ENCODE measurements at regions not wholly inside any gene's neighbourhood (a gene's known extent, or its start where the extent isn't known, plus 50 kb on each side); places are given as distances from the start of the nearest gene placed in this dataset.

GRCh38 chr4:86493460-86493859 is 100.7 kb upstream of the PTPN13 start:
- Mint-ChIP-seq H3K4me3 (no peak overlapping the region), H3K27me3 (no peaks in the 10 kb centered on the region), H3K4me1 (ENCODE audit: unreplicated experiment) (peaks cover 6% of the 10 kb centered on the region), H3K36me3 (no peaks in the 10 kb centered on the region), H3K9me3 (no peaks in the 10 kb centered on the region), H3K27ac (no peak overlapping the region)
- DNase-seq (ENCODE audit: extremely low spot score, unreplicated experiment) = no peak
- TF ChIP-seq, protein P1, sequence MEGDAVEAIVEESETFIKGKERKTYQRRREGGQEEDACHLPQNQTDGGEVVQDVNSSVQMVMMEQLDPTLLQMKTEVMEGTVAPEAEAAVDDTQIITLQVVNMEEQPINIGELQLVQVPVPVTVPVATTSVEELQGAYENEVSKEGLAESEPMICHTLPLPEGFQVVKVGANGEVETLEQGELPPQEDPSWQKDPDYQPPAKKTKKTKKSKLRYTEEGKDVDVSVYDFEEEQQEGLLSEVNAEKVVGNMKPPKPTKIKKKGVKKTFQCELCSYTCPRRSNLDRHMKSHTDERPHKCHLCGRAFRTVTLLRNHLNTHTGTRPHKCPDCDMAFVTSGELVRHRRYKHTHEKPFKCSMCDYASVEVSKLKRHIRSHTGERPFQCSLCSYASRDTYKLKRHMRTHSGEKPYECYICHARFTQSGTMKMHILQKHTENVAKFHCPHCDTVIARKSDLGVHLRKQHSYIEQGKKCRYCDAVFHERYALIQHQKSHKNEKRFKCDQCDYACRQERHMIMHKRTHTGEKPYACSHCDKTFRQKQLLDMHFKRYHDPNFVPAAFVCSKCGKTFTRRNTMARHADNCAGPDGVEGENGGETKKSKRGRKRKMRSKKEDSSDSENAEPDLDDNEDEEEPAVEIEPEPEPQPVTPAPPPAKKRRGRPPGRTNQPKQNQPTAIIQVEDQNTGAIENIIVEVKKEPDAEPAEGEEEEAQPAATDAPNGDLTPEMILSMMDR (conservative IDR thresholded peaks at IDR 0.05) = no peak

DNA sequence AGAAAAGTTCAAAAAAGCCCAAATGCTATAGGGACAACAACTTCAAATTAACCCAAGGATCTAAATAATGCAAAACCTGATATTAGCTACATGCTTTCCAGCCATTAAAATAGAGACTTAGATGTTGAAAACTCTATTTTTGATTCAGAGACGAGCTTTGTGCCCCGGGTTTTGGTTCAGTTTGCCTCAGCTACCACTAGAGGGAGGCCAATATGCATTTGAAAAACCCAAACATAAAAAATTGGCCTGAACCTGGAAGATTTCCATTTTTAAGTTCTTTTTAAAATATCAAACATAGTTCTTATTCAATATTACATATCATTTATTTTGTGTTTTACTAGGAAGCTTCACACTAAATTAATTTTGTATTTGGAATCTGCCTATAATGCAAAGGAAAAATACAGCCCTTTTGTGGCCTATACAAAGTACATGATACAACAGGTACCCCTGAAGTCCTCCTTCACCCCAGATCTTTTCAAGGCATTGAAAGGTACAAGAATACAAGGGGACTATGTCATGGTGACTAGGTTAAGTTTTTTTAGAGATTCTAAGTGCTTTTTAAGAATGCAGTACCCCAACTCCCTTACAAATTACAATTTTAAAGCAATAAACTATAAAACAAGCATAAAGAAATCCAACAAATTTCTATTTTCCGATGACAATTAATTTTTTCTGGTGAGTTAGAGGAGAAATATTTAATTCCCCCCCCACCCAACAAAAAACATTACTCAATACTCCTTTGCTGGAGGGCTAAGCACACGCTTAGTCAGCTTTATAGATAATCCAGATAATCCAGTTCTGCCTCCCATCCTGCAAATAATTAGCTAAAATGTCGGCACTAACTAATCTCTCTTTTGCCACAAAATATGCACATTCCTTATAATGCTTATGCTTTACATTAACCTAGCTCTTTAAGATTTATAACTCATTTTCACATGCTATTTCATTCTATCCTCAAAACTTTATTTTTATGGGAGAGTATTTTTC is 97.7 kb upstream of the PTPN13 start:
- H3K4me3 Mint-ChIP-seq = peak overlapping the region; percentile 31
- no peaks in the 10 kb centered on the region for H3K27me3 Mint-ChIP-seq
- no peaks in the 10 kb centered on the region for H3K36me3 Mint-ChIP-seq
- peaks cover 14% of the 10 kb centered on the region for H3K4me1 Mint-ChIP-seq (ENCODE audit: unreplicated experiment)
- peak overlapping the region; percentile 69 for H3K27ac Mint-ChIP-seq
- TF ChIP-seq, protein P1 (conservative IDR thresholded peaks at IDR 0.05) = peak; percentile 98
- DNase-seq (ENCODE audit: extremely low spot score, unreplicated experiment) = no peak
- no peaks in the 10 kb centered on the region for H3K9me3 Mint-ChIP-seq

DNA sequence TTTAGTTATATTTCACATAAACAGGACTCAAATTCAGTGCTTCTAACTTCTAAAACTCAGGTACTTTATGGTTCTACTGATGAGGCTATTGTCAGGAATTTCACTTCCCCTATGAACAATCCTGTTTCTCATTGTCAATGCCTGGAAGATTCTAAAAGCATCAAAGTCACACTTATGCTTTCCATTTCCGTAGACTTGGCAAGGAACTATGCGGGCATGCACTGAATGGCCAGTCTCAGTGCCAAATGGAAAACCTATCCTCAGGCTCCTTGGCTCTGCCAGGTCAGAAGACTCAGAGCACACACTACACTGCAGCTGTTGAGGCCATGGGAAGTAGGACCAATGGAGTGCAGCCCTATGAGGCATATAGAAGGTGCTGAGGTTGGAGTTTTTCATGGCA is 97.0 kb upstream of the PTPN13 start:
- no peaks in the 10 kb centered on the region for H3K36me3 Mint-ChIP-seq
- peak overlapping the region; percentile 69 for H3K27ac Mint-ChIP-seq
- TF ChIP-seq, protein P1 (conservative IDR thresholded peaks at IDR 0.05) = no peak
- no peak for DNase-seq (ENCODE audit: extremely low spot score, unreplicated experiment)
- H3K4me1 Mint-ChIP-seq (ENCODE audit: unreplicated experiment) = peaks cover 14% of the 10 kb centered on the region
- no peaks in the 10 kb centered on the region for H3K27me3 Mint-ChIP-seq
- H3K4me3 Mint-ChIP-seq = no peak overlapping the region
- no peaks in the 10 kb centered on the region for H3K9me3 Mint-ChIP-seq

DNA sequence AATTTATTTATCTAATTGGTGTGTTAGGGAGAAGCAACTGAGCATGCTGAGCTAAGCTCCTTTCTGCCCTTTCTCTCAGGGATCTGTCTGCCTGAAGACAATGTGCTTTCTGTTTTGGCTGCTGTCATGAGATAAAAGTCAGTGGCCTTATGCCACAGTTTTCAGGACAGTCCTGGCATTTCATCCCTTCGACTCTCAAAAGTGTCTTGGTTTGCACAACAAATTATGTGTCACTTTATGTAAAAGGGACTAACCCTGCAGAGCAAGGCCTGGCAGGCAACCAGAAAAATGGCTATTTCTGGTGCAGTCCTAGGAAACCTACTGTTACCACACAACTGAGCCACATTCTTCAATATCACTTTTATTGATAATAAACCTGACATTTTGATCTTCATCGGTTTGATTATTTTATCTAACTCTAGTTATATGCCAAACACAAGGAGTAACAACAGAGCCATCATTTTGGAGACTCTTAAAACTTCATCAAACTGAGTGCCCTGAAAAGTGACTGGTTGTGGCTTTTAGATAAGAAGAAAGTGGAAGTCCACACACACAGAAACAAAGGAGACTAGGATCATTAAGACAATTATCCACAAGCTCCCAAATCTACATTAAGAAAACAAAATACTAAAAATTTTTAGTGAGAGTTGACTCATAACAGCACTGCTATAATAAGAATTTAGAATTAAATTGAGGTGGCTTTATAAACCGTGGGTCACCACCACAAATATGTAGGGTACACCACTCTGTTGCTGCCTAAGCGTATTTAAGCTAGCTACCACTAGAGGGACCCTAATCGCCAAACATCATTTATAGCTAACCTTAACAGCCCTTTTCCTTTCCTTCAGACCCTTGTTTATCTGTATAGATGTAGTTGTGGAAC is 95.9 kb upstream of the PTPN13 start:
- no peak overlapping the region for H3K4me3 Mint-ChIP-seq
- no peaks in the 10 kb centered on the region for H3K36me3 Mint-ChIP-seq
- no peaks in the 10 kb centered on the region for H3K9me3 Mint-ChIP-seq
- peak overlapping the region; percentile 30 for H3K27ac Mint-ChIP-seq
- no peak for DNase-seq (ENCODE audit: extremely low spot score, unreplicated experiment)
- H3K4me1 Mint-ChIP-seq (ENCODE audit: unreplicated experiment) = peaks cover 14% of the 10 kb centered on the region
- TF ChIP-seq, protein P1 (conservative IDR thresholded peaks at IDR 0.05) = peak; percentile 95
- H3K27me3 Mint-ChIP-seq = no peaks in the 10 kb centered on the region

DNA sequence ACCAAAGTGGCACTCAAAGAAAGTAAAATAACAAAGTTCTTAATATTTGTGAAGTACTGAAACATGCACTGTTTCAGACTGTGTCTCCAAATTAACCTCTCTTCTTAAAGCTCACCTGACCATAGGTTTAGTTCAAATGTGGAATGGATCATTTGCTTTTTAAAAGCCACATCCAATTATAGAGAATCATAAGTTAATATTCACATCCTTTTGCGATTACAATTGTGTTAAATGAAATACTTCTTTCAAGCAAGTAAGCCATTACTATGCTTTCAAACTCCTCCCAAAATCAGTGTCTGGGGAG is 95.3 kb upstream of the PTPN13 start:
- H3K27me3 Mint-ChIP-seq = no peaks in the 10 kb centered on the region
- DNase-seq (ENCODE audit: extremely low spot score, unreplicated experiment) = no peak
- no peaks in the 10 kb centered on the region for H3K9me3 Mint-ChIP-seq
- no peak overlapping the region for H3K27ac Mint-ChIP-seq
- no peak overlapping the region for H3K4me3 Mint-ChIP-seq
- H3K36me3 Mint-ChIP-seq = no peaks in the 10 kb centered on the region
- peaks cover 14% of the 10 kb centered on the region for H3K4me1 Mint-ChIP-seq (ENCODE audit: unreplicated experiment)
- TF ChIP-seq, protein P1 (conservative IDR thresholded peaks at IDR 0.05) = peak; percentile 39
